Neural progenitor cell (in vitro differentiated cells): ENCODE measurements at regions not wholly inside any gene's neighbourhood (a gene's known extent, or its start where the extent isn't known, plus 50 kb on each side); places are given as distances from the start of the nearest gene placed in this dataset.

ENCODE experiments used
- EZH2 ChIP-seq: fragments of 200-600 bp; sonication (generic); IDR thresholded peaks from 2 replicates; pipeline ENCODE4 v1.6.1; 2017; ENCODE audit warnings: antibody characterized with exemption, mild to moderate bottlenecking, moderate library complexity
- TF ChIP-seq, protein P1 (sequence below): fragments of 200-600 bp; sonication (generic); IDR thresholded peaks from 2 replicates; pipeline ENCODE4 v1.5.1; 2017; ENCODE audit warnings: antibody characterized with exemption, mild to moderate bottlenecking

DNA sequence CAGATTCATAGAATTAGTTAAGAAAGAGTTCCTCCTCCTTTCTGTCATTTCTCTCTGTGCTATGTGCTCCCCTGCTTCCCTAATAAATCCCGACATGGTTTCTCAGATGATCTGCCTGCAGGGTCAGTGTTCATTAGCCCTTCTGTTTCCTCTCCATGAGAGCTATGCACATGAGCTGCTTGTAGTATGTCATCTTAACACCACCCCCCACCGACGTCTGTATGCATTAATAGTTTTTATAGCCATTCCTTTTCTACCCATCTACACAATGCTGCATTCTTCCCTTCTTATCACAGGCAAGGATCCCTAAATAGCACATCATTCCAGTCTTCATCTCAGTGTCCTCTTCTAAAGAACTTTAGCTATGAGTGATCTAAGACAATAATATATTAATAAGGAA lies 809.1 kb downstream of the ANKRD7 start:
- no peak for TF ChIP-seq EZH2
- TF ChIP-seq, protein P1, sequence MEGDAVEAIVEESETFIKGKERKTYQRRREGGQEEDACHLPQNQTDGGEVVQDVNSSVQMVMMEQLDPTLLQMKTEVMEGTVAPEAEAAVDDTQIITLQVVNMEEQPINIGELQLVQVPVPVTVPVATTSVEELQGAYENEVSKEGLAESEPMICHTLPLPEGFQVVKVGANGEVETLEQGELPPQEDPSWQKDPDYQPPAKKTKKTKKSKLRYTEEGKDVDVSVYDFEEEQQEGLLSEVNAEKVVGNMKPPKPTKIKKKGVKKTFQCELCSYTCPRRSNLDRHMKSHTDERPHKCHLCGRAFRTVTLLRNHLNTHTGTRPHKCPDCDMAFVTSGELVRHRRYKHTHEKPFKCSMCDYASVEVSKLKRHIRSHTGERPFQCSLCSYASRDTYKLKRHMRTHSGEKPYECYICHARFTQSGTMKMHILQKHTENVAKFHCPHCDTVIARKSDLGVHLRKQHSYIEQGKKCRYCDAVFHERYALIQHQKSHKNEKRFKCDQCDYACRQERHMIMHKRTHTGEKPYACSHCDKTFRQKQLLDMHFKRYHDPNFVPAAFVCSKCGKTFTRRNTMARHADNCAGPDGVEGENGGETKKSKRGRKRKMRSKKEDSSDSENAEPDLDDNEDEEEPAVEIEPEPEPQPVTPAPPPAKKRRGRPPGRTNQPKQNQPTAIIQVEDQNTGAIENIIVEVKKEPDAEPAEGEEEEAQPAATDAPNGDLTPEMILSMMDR, result no peak
